ENCODE measurements at regions not wholly inside any gene's neighbourhood (a gene's known extent, or its start where the extent isn't known, plus 50 kb on each side); places are given as distances from the start of the nearest gene placed in this dataset.

DNA sequence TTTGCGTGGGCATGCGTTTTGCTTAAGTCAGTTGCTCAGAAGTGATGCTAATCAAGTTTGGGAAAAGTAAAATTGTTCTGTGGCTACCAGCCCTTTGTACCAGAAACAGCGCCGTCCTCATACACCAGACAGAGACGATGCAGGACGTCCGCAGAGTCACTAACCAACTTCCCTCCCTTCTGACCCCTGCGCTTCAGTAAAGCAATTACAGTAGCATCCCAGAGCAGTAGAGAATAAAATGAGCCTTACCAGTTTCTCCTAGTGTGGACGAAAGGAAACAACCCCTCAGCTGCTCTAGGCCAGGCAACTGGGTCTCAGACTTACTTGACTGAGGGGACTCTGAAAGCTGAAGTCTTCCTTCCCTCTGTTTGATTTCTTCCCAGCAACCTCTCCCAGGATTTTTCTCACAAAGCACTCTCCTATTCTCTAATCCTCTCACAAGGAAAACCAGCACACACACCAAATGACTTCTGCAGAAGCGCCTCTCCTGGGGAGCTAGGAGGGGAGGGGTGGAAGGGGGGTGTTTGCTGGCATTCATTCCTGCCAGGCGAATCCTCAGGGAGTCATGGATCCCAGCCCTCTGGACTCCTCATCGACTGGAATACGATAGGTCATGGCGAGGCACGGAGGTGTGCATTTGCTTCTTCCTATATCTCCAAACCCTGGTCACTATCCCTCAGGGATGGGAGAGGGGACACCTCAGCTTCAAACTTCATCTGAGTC lies 56.0 kb upstream of the MID1 start:
- 34% methylated on average over 14 of the region's 15 CpGs for WGBS
- Histone ChIP-seq H3K4me3 (ENCODE audit: insufficient read depth in 1 of 2, low read depth in 1 of 2, low read length in 2 of 2) (peak overlapping the region in 1 of 2 experiments; percentile 39), H4K91ac (ENCODE audit: low read length) (no peak overlapping the region), H2BK15ac (ENCODE audit: low read depth, poor library complexity, severe bottlenecking) (no peak overlapping the region), H3K4me2 (ENCODE audit: low read length, poor library complexity, severe bottlenecking) (no peak overlapping the region), H2AK5ac (ENCODE audit: low read length, severe bottlenecking) (no peak overlapping the region), H2AFZ (ENCODE audit: low read depth, low read length) (no peak overlapping the region), H2BK12ac (ENCODE audit: low read length in 2 of 2) (no peak overlapping the region), H3K79me1 (replicated peaks; ENCODE audit: low read length, poor library complexity, severe bottlenecking) (no peaks in the 10 kb centered on the region), H3K23ac (ENCODE audit: low read length in 2 of 2) (no peak overlapping the region), H4K8ac (ENCODE audit: low read length) (no peak overlapping the region), H2BK120ac (ENCODE audit: low read depth, low read length) (no peak overlapping the region), H3K9me3 (ENCODE audit: control insufficient read depth, low read length) (no peaks in the 10 kb centered on the region), H3K9ac (ENCODE audit: low read length) (no peak overlapping the region), H3K14ac (ENCODE audit: low read length in 2 of 2) (no peak overlapping the region), H3K18ac (ENCODE audit: low read depth in 1 of 2, low read length in 2 of 2) (peak overlapping the region in 1 of 2 experiments; percentile 11), H3K36me3 (ENCODE audit: control insufficient read depth in 1 of 2, insufficient read depth in 2 of 2, low read depth in 1 of 2, low read length in 2 of 2) (no peaks in the 10 kb centered on the region), H2BK5ac (ENCODE audit: low read depth, low read length, poor library complexity, severe bottlenecking) (no peak overlapping the region), H3K4me1 (ENCODE audit: control insufficient read depth, insufficient read depth, low read depth, low read length) (no peaks in the 10 kb centered on the region), H3K27me3 (ENCODE audit: control insufficient read depth in 1 of 2, insufficient read depth in 1 of 2, low read length in 2 of 2) (no peaks in the 10 kb centered on the region), H3K4ac (ENCODE audit: low read depth in 1 of 2, low read length in 2 of 2) (no peak overlapping the region), H3K27ac (ENCODE audit: low read length, poor library complexity, severe bottlenecking) (no peak overlapping the region)
- DNase-seq: no peak

DNA sequence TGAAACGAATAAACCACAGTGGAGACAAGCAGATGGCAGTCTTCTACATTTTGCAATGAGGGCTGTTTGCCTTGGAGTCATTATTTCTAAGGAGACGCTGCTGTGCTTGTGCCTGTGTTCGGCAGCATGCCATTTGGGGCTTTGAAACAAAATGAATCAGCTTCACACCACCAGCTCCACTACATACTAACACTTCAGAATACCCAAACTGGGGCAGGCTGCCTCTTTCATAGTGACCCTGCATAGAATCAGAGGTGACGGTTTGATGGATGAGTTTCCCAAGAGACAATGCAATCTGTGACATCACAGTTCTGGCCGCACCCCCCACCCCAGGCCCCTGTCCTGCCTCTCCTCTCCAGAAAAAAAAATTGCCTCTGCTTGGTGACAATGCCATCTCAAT lies 57.1 kb upstream of the MID1 start:
- H2BK12ac ChIP-seq (ENCODE audit: low read length in 2 of 2): no peak overlapping the region
- H2AFZ ChIP-seq (ENCODE audit: low read depth, low read length): no peak overlapping the region
- H2AK5ac ChIP-seq (ENCODE audit: low read length, severe bottlenecking): no peak overlapping the region
- no peaks in the 10 kb centered on the region for H3K36me3 ChIP-seq (ENCODE audit: control insufficient read depth in 1 of 2, insufficient read depth in 2 of 2, low read depth in 1 of 2, low read length in 2 of 2)
- no peak overlapping the region for H3K18ac ChIP-seq (ENCODE audit: low read depth in 1 of 2, low read length in 2 of 2)
- DNase-seq: no peak
- H3K4me3 ChIP-seq (ENCODE audit: insufficient read depth in 1 of 2, low read depth in 1 of 2, low read length in 2 of 2): no peak overlapping the region
- no peak overlapping the region for H2BK120ac ChIP-seq (ENCODE audit: low read depth, low read length)
- H3K27ac ChIP-seq (ENCODE audit: low read length, poor library complexity, severe bottlenecking): no peak overlapping the region
- no peak overlapping the region for H3K4ac ChIP-seq (ENCODE audit: low read depth in 1 of 2, low read length in 2 of 2)
- no peak overlapping the region for H2BK15ac ChIP-seq (ENCODE audit: low read depth, poor library complexity, severe bottlenecking)
- H3K4me1 ChIP-seq (ENCODE audit: control insufficient read depth, insufficient read depth, low read depth, low read length): no peaks in the 10 kb centered on the region
- H3K79me1 ChIP-seq (replicated peaks; ENCODE audit: low read length, poor library complexity, severe bottlenecking): no peaks in the 10 kb centered on the region
- H3K9ac ChIP-seq (ENCODE audit: low read length): no peak overlapping the region
- H4K91ac ChIP-seq (ENCODE audit: low read length): no peak overlapping the region
- H3K9me3 ChIP-seq (ENCODE audit: control insufficient read depth, low read length): no peaks in the 10 kb centered on the region
- H3K4me2 ChIP-seq (ENCODE audit: low read length, poor library complexity, severe bottlenecking): no peak overlapping the region
- H2BK5ac ChIP-seq (ENCODE audit: low read depth, low read length, poor library complexity, severe bottlenecking): no peak overlapping the region
- H3K27me3 ChIP-seq (ENCODE audit: control insufficient read depth in 1 of 2, insufficient read depth in 1 of 2, low read length in 2 of 2): no peaks in the 10 kb centered on the region
- no peak overlapping the region for H4K8ac ChIP-seq (ENCODE audit: low read length)
- 42% methylated on average over 5 of the region's 5 CpGs for WGBS
- H3K14ac ChIP-seq (ENCODE audit: low read length in 2 of 2): no peak overlapping the region
- no peak overlapping the region for H3K23ac ChIP-seq (ENCODE audit: low read length in 2 of 2)

DNA sequence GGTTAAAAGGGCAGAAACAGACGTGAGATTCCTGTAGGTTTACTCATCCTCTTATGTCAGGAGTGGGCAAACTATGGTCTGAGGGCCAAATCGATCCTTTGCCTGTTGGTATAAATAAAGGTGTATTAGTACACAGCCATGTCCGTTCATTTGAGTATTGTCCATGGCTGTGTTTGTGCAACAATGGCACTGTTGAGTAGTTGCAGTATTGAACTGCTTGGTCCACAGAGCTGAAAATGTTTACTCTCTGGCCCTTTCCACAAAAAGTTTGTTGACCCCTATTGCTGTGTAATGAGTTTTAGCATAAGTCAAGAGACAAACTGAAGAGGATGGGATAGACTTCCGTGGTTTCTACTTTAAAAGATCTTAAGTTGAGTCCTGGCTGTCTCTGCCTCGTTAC lies 59.0 kb upstream of the MID1 start:
- no peaks in the 10 kb centered on the region for H3K4me1 ChIP-seq (ENCODE audit: control insufficient read depth, insufficient read depth, low read depth, low read length)

DNA sequence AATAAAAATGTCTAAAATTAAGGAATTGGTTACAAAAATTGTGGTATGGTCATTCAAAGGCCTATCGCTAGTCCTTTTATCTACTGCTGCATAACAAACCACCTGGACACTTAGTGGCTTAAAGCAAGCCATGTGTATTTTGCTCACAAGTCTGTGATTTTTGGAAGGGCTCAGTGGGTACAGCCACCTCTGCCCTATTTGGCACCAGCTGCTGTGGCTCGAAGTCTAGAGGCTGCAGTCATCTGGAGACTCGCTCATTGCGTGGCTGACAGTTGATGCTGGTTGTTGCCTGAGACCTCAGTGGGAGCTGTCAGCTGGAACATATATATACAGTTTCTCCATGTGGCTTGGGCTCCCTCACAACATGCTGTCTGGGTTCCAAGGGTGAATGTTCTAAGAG lies 60.8 kb upstream of the MID1 start:
- H3K18ac ChIP-seq (ENCODE audit: low read depth in 1 of 2, low read length in 2 of 2): no peak overlapping the region
- no peak overlapping the region for H2BK12ac ChIP-seq (ENCODE audit: low read length in 2 of 2)
- no peak overlapping the region for H3K23ac ChIP-seq (ENCODE audit: low read length in 2 of 2)
- H3K14ac ChIP-seq (ENCODE audit: low read length in 2 of 2): no peak overlapping the region
- 100% methylated on average over 3 of the region's 4 CpGs for WGBS
- H3K27me3 ChIP-seq (ENCODE audit: control insufficient read depth in 1 of 2, insufficient read depth in 1 of 2, low read length in 2 of 2): no peaks in the 10 kb centered on the region
- no peak overlapping the region for H3K4ac ChIP-seq (ENCODE audit: low read depth in 1 of 2, low read length in 2 of 2)
- no peak for DNase-seq
- no peak overlapping the region for H2AFZ ChIP-seq (ENCODE audit: low read depth, low read length)
- H4K91ac ChIP-seq (ENCODE audit: low read length): no peak overlapping the region
- no peak overlapping the region for H2AK5ac ChIP-seq (ENCODE audit: low read length, severe bottlenecking)
- no peak overlapping the region for H4K8ac ChIP-seq (ENCODE audit: low read length)
- H2BK120ac ChIP-seq (ENCODE audit: low read depth, low read length): no peak overlapping the region
- H3K36me3 ChIP-seq (ENCODE audit: control insufficient read depth in 1 of 2, insufficient read depth in 2 of 2, low read depth in 1 of 2, low read length in 2 of 2): no peaks in the 10 kb centered on the region
- H3K4me1 ChIP-seq (ENCODE audit: control insufficient read depth, insufficient read depth, low read depth, low read length): no peaks in the 10 kb centered on the region
- no peak overlapping the region for H3K27ac ChIP-seq (ENCODE audit: low read length, poor library complexity, severe bottlenecking)
- no peak overlapping the region for H2BK15ac ChIP-seq (ENCODE audit: low read depth, poor library complexity, severe bottlenecking)
- no peak overlapping the region for H3K4me3 ChIP-seq (ENCODE audit: insufficient read depth in 1 of 2, low read depth in 1 of 2, low read length in 2 of 2)
- H3K9me3 ChIP-seq (ENCODE audit: control insufficient read depth, low read length): no peaks in the 10 kb centered on the region
- H3K79me1 ChIP-seq (replicated peaks; ENCODE audit: low read length, poor library complexity, severe bottlenecking): no peaks in the 10 kb centered on the region
- no peak overlapping the region for H3K9ac ChIP-seq (ENCODE audit: low read length)
- no peak overlapping the region for H3K4me2 ChIP-seq (ENCODE audit: low read length, poor library complexity, severe bottlenecking)
- no peak overlapping the region for H2BK5ac ChIP-seq (ENCODE audit: low read depth, low read length, poor library complexity, severe bottlenecking)

More for the DNA sequence above, 59.0 kb upstream of the MID1 start:
- Histone ChIP-seq H3K18ac (ENCODE audit: low read depth in 1 of 2, low read length in 2 of 2) (no peak overlapping the region), H4K8ac (ENCODE audit: low read length) (no peak overlapping the region), H3K9ac (ENCODE audit: low read length) (no peak overlapping the region), H2BK120ac (ENCODE audit: low read depth, low read length) (no peak overlapping the region), H3K23ac (ENCODE audit: low read length in 2 of 2) (no peak overlapping the region), H3K79me1 (replicated peaks; ENCODE audit: low read length, poor library complexity, severe bottlenecking) (no peaks in the 10 kb centered on the region), H2BK15ac (ENCODE audit: low read depth, poor library complexity, severe bottlenecking) (no peak overlapping the region), H3K14ac (ENCODE audit: low read length in 2 of 2) (no peak overlapping the region), H3K36me3 (ENCODE audit: control insufficient read depth in 1 of 2, insufficient read depth in 2 of 2, low read depth in 1 of 2, low read length in 2 of 2) (no peaks in the 10 kb centered on the region), H3K27ac (ENCODE audit: low read length, poor library complexity, severe bottlenecking) (no peak overlapping the region), H3K4me3 (ENCODE audit: insufficient read depth in 1 of 2, low read depth in 1 of 2, low read length in 2 of 2) (no peak overlapping the region), H2BK5ac (ENCODE audit: low read depth, low read length, poor library complexity, severe bottlenecking) (no peak overlapping the region), H3K27me3 (ENCODE audit: control insufficient read depth in 1 of 2, insufficient read depth in 1 of 2, low read length in 2 of 2) (no peaks in the 10 kb centered on the region), H3K4me2 (ENCODE audit: low read length, poor library complexity, severe bottlenecking) (no peak overlapping the region), H3K4ac (ENCODE audit: low read depth in 1 of 2, low read length in 2 of 2) (no peak overlapping the region), H3K9me3 (ENCODE audit: control insufficient read depth, low read length) (no peaks in the 10 kb centered on the region), H2AK5ac (ENCODE audit: low read length, severe bottlenecking) (no peak overlapping the region), H4K91ac (ENCODE audit: low read length) (no peak overlapping the region), H2BK12ac (ENCODE audit: low read length in 2 of 2) (no peak overlapping the region), H2AFZ (ENCODE audit: low read depth, low read length) (no peak overlapping the region)
- 66% methylated on average over 4 of the region's 5 CpGs for WGBS
- no peak for DNase-seq
